Sigmoid colon (tissue), 6 donors: ENCODE measurements at regions not wholly inside any gene's neighbourhood (a gene's known extent, or its start where the extent isn't known, plus 50 kb on each side); places are given as distances from the start of the nearest gene placed in this dataset.

Experiments used
- DNase-seq: peaks from one replicate; pipeline ENCODE4 v3.0.0-alpha.2; 2019
- H3K27ac ChIP-seq, 4 donors: fragments of 200-600 bp; sonication (generic); one replicate each; pipeline ENCODE4 v1.5.1; 2016 to 2019; ENCODE audit warnings: mild to moderate bottlenecking in 1 of 4
- H3K27me3 ChIP-seq, 3 donors: fragments of 200-600 bp; sonication (generic); one replicate each; pipeline ENCODE4 v1.5.1; 2019; ENCODE audit warnings: mild to moderate bottlenecking in 1 of 3
- H3K36me3 ChIP-seq, 4 donors: fragments of 200-600 bp; sonication (generic); one replicate each; pipeline ENCODE4 v1.5.1; 2016 to 2019
- H3K4me1 ChIP-seq, 4 donors: fragments of 200-600 bp; sonication (generic); one replicate each; pipeline ENCODE4 v1.5.1; 2017 to 2019
- H3K4me3 ChIP-seq, 4 donors: fragments of 200-600 bp; sonication (generic); one replicate each; pipeline ENCODE4 v1.5.1; 2017 to 2019; ENCODE audit warnings: mild to moderate bottlenecking in 2 of 4, moderate library complexity in 1 of 4
- H3K9me3 ChIP-seq, 4 donors: fragments of 200-600 bp in 3 of 4; sonication (generic) in 3 of 4; one replicate each; pipeline versions ENCODE4 v1.5.1 to v1.6.1; 2013 to 2019
- CTCF ChIP-seq, 4 experiments: fragments of 450-650 bp in 3 of 4; fragments of 200-600 bp in 1 of 4; IDR thresholded peaks; one replicate each; pipeline ENCODE4 v1.5.1; 2016 to 2019; ENCODE audit warnings: antibody characterized with exemption in 4 of 4, mild to moderate bottlenecking in 3 of 4, moderate library complexity in 2 of 4
- EP300 ChIP-seq, 4 donors: sonication (generic); formaldehyde crosslinking; IDR thresholded peaks; one replicate each; pipeline ENCODE4 v1.6.1; 2017; ENCODE audit warnings: antibody characterized with exemption in 4 of 4
- POLR2A ChIP-seq, 2 donors: fragments of 450-650 bp; IDR thresholded peaks; one replicate each; pipeline ENCODE4 v1.6.1; 2016; ENCODE audit warnings: antibody characterized with exemption in 2 of 2, mild to moderate bottlenecking in 2 of 2, moderate library complexity in 2 of 2
- POLR2AphosphoS5 ChIP-seq, 4 donors: sonication (generic); formaldehyde crosslinking; IDR thresholded peaks; one replicate each; pipeline ENCODE4 v1.6.1; 2017; ENCODE audit warnings: antibody characterized with exemption in 4 of 4
- WGBS, 2 donors: extraction: QIAGEN DNeasy Blood & Tissue Kit; methylation state at CpG; one replicate each; pipeline ENCODE4 v1.1.7; 2013; 5-methylcytosine and 5-hydroxymethylcytosine counted together
- intact Hi-C: fragments of 100-400 bp; cut with DNase I; formaldehyde crosslinking; loops from one replicate; pipeline ENCODE4 v1.15.1; 2023
- donor health status: healthy with polysubstance abuse.
- donor health status: healthy.

GRCh38 chr5:31051316-31051715 is 142.2 kb upstream of the CDH6 start:
- no peaks in the 10 kb centered on the region for H3K4me1 ChIP-seq
- no peaks in the 10 kb centered on the region for H3K36me3 ChIP-seq
- no peak overlapping the region for H3K4me3 ChIP-seq
- TF ChIP-seq CTCF (IDR thresholded peaks at IDR 0.05) (no peak), EP300 (IDR thresholded peaks at IDR 0.05) (no peak), POLR2AphosphoS5 (IDR thresholded peaks at IDR 0.05) (no peak), POLR2A (IDR thresholded peaks at IDR 0.05) (no peak)
- H3K27me3 ChIP-seq: no peaks in the 10 kb centered on the region
- intact Hi-C loops: no loop called here
- no peaks in the 10 kb centered on the region for H3K9me3 ChIP-seq
- WGBS, 2 donors: 87 to 94% methylated on average over 4 of the region's 4 CpGs
- H3K27ac ChIP-seq: no peak overlapping the region
- no peak for DNase-seq

GRCh38 chr5:31049936-31050704 is 143.4 kb upstream of the CDH6 start:
- H3K36me3 ChIP-seq: no peaks in the 10 kb centered on the region
- H3K27me3 ChIP-seq: no peaks in the 10 kb centered on the region
- H3K4me1 ChIP-seq: no peaks in the 10 kb centered on the region
- TF ChIP-seq POLR2AphosphoS5 (IDR thresholded peaks at IDR 0.05) (no peak), EP300 (IDR thresholded peaks at IDR 0.05) (no peak), CTCF (IDR thresholded peaks at IDR 0.05) (no peak), POLR2A (IDR thresholded peaks at IDR 0.05) (no peak)
- no peaks in the 10 kb centered on the region for H3K9me3 ChIP-seq
- no peak overlapping the region for H3K27ac ChIP-seq
- DNase-seq: no peak
- H3K4me3 ChIP-seq: no peak overlapping the region
- intact Hi-C loops: no loop called here
- WGBS, 2 donors: 74 to 84% methylated on average over 2 of the region's 2 CpGs

GRCh38 chr5:31049461-31049860 is 144.0 kb upstream of the CDH6 start:
- DNase-seq: no peak
- no peak overlapping the region for H3K4me3 ChIP-seq
- TF ChIP-seq CTCF (IDR thresholded peaks at IDR 0.05): no peak
- no peak for TF ChIP-seq POLR2AphosphoS5 (IDR thresholded peaks at IDR 0.05)
- TF ChIP-seq EP300 (IDR thresholded peaks at IDR 0.05): no peak
- TF ChIP-seq POLR2A (IDR thresholded peaks at IDR 0.05): no peak
- intact Hi-C loops: no loop called here
- H3K27me3 ChIP-seq: no peaks in the 10 kb centered on the region
- no peak overlapping the region for H3K27ac ChIP-seq
- H3K36me3 ChIP-seq: no peaks in the 10 kb centered on the region
- H3K9me3 ChIP-seq: no peaks in the 10 kb centered on the region
- 10 to 64% methylated on average over 3 of the region's 3 CpGs for whole genome bisulfite sequencing, 2 donors
- no peaks in the 10 kb centered on the region for H3K4me1 ChIP-seq

GRCh38 chr5:31048282-31049270 is 144.9 kb upstream of the CDH6 start:
- Histone ChIP-seq H3K4me1 (no peaks in the 10 kb centered on the region), H3K27me3 (no peaks in the 10 kb centered on the region), H3K9me3 (no peaks in the 10 kb centered on the region), H3K27ac (no peak overlapping the region), H3K4me3 (no peak overlapping the region), H3K36me3 (no peaks in the 10 kb centered on the region)
- WGBS, 2 donors: 15 to 59% methylated on average over 8 of the region's 8 CpGs
- no peak for DNase-seq
- no peak for TF ChIP-seq POLR2AphosphoS5 (IDR thresholded peaks at IDR 0.05)
- TF ChIP-seq EP300 (IDR thresholded peaks at IDR 0.05): no peak
- TF ChIP-seq CTCF (IDR thresholded peaks at IDR 0.05): no peak
- TF ChIP-seq POLR2A (IDR thresholded peaks at IDR 0.05): no peak
- intact Hi-C loops: no loop called here
